ENCODE measurements at regions not wholly inside any gene's neighbourhood (a gene's known extent, or its start where the extent isn't known, plus 50 kb on each side); places are given as distances from the start of the nearest gene placed in this dataset.
A peak's percentile ranks its signal among the peaks of the same experiment; 100 is the strongest.

DNA sequence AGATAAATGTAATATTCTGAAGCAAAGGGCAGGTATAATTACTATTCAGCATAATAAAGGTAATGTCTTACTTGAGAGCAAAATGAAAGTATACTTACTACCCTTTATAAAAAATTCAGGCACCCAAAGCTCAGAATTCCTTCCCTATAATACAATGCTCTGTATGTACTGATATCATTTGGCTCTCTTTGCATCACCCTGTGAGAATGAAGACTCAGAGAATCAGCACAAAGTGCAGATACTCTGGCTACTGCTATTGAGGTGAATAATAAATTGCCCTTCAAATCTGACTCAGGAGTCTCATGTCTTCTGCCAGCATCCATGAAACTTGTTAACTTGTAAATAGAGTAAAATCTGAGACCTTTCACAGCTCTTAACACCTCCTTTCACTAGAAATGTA lies 108.5 kb upstream of the KCTD3 start:
- no peak for DNase-seq (ENCODE audit: low read depth)

DNA sequence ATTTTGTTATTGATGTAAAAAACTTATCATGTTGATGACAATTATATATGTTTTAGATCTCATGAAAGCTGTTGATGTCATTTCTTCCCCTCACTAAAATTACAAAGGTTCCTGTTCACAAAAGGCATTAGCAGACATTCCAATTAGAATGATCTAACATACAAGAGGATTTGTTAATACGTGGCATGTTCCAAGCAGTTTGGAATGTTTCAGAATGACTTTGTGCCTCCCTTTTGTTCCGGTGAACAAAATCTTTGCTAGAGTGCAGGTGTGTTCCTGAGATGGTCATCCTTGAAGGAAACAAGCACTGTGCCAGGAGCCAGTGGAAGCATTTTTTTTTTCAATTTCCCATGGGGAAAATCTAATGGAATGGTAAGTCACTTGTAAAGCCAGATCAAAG lies 108.0 kb upstream of the KCTD3 start:
- no peak for DNase-seq (ENCODE audit: low read depth)

DNA sequence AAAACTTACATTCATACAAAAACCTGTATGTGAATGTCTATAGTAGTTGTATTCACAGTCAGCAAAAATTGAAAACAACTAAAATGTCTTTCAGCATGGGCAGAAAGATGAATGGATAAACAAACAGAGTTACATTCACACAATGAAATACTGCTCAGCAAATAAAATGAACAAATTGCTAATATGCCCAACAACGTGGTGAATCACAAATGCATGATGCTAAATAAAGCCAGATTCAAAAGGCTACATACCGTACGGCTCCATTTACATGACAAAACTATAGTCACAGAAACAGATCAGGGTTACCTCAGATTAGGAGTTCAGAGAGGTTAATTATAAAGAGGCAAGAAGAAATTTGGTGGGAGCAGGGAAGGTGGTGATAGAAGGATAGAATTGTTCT lies 100.7 kb upstream of the KCTD3 start:
- DNase-seq (ENCODE audit: low read depth) = no peak

DNA sequence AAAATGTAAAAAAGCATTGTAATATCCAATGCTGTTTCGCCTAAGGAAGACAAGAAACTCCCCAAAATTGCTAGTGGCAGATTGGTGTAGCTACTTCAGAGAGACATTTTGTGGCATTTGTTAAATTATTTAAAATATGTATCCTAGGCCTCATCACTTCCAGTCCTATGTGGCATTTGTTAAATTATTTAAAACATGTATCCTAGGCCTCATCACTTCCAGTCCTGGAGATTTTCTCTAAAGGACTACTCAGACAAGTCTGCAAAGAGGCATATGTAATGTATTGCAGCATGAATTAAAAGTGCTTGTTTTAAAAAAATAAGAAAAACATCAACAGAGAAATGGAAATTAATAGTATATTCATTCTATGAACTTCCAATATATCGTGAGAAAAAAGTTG lies 95.6 kb upstream of the KCTD3 start:
- no peak for DNase-seq (ENCODE audit: low read depth)

DNA sequence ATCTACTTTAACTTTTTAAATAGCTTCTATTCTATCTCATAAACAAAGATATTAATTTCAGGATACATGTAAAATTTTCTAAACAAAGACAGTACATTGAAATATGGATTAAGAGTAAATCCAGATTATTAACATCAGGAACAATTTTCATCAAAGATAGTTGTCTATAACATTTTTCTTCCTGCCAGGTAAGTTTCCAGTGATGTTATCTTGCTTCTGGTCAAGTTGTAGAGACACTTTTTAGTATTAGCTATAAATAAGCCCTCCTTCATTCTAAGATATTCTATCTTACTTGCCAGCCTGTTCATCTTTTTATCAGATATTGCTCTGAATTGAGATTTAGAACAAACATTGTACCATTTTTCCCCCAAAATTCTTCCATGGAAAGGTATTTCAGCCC lies 94.4 kb upstream of the KCTD3 start:
- no peak for DNase-seq (ENCODE audit: low read depth)

DNA sequence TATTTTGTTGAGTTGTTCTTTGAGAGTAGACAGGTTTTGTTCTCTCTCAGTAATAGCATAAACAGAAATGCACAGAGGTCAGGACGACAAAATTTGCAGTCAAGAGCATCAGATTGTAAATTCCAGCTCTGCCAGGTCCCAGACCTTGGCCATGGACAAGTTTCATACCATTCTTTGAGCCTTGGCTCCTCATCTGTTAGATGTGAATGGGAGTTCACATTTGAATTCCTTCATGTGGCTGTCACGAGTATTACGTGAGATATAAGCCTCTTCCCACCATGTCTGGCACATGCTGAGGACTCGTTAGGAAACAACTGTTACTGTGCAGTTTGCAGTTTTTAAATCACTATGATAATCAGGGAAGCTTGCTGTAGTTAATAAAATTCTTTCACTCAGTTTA lies 93.2 kb upstream of the KCTD3 start:
- peak; percentile 83 for DNase-seq (ENCODE audit: low read depth)

DNA sequence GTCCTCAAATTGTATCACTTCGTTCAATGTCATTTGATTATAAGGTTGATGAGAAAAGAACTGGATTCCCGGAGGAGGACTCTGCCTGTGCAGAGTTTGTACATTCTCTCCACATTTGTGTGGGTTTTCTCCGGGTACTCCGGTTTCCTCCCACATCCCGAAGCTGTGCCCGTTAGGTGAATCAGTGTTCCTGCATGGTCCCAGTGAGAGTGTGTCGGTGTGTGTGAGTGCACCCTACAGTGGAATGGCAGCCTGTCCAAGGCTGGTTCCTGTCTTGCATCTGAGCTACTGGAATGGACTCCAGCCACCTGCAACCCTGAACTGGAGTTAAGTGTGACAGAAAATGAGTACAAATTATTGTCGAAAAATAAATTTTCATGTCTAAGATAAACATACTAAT lies 92.2 kb upstream of the KCTD3 start:
- DNase-seq (ENCODE audit: low read depth) = peak; percentile 74

DNA sequence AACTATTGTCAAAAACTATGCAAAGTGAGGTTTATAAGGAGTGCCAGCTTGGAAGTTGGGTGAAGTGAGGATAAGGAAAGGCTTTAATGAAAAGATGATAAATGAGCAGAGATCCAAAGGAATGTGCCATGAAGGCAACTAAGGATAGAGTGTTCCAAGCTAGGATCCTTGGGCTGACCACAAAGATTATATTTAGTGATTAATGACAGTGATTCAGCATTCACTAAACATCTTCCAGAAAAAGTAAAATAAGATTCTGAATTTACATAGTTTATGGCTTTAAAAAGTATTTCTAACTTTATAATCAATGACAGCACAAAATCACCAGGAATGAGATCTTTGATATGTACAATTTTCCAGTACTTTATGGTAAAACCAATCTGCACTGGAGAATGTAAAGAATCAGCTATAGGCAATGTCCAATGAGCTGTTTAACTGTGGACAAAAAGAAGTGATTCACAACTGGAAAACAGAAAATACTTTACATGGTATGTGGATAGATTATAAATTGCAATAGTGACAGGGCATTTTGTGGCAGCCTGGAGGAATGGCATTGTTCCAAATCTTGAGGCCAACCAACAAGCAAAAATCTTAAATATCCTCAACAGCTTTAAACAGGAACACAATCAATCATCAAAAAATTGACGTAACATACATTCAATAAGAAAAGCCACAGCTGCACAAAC lies 91.2 kb upstream of the KCTD3 start:
- DNase-seq (ENCODE audit: low read depth) = peak; percentile 90

DNA sequence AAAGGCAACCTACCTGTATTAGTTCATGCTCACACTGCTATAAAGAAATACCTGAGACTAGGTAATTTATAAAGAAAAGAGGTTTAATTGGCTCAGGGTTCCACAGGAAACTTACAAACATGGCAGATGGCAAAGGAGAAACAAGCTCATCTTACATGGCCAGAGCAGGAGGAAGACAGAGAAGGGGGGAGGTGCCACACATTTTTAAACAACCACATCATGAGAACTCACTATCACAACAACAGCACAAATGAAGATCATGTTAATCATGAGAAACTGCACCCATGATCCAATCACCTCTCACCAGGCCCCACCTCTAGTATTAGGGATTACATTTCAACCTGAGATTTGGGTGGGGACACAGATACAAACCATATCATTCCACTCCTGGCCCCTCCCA lies 90.6 kb upstream of the KCTD3 start:
- DNase-seq (ENCODE audit: low read depth) = peak; percentile 79

DNA sequence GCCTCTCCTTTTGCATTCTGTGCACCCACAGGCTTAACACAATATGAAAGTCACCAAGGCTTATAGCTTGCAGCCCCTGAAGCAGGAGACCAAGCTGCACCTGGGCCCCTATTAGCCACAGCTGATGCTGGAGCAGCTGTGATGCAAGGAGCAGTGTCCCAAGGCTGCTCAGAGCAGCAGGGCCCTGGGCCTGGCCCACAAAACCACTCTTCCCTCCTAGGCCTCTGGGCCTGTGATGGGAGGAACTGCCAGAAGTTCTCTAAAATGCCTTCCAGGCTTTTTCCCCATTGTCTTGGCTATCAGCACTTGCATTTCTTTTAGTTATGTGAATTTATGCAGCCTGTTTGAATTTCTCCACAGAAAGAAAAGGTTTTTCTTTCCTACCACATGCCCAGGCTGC lies 89.5 kb upstream of the KCTD3 start:
- DNase-seq (ENCODE audit: low read depth) = no peak

DNA sequence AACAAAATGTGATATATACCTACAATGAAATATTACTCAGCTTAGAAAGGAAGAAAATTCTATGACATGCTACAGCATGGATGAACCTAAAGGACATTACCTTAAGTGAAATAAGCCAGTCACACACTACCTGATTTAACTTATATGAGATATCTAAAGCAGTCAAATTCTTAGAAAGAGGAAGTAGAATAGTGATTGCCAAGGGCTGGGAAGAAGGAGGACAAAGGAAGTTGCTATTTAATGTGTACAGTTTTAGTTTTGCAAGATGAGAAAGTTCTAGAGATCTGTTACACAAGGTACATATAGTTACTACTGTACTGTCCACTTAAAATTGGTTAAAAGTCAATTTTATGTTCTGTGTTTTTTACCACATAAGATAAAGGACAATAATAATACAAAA lies 87.5 kb upstream of the KCTD3 start:
- no peak for DNase-seq (ENCODE audit: low read depth)

DNA sequence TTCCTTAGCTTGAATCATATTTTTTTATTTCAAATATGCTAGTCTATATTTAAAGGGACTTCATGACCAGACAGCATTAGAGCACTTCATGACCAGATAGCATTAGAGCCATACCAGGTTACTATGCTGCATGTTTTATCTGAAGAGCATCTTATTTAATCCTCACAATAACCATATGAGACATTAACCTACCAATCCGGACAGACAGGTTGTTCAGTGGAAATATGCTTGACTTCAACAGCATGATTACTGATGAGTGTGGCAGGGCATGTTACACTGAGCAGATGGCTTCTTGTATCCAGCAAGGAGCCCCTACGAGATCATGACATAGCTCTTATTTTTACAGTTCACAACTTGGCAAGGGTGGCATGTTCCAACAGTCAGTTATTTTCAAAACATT lies 85.0 kb upstream of the KCTD3 start:
- no peak for DNase-seq (ENCODE audit: low read depth)

DNA sequence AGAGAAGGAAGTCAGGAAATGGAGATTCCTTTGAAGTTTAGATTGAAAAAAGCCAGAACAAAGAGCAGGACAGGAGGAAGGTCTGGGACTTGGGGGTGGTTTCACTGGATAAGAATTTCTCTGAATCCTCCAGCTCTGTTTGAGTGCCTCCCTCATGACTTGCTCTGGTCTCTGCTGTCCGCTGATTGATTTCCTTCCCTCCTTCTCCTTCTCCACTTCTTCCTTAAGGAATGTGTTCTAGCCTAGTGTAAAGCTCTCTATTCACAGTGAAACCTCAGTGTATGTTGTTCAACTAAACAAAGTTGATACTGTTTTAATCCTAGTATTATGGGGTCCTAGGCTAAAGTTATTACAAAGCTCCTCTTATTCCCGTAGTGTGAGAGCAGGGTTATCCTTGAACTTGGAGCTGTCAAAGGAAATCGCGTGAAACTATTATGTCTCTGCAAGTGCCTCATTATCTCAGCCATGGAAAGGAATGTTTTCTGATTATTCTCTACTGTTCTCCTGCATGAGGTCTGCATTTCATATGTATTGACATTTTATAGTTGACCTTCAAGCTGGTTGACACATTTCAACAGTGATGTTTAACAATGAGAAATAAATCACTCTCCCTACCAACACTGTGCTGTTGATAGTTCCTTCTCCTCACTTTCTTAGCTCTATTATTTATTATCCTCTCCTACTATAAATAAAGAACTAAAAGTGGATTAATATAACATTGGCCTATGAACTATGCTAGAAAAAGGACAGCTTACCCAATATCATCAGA lies 82.7 kb upstream of the KCTD3 start:
- no peak for DNase-seq (ENCODE audit: low read depth)

DNA sequence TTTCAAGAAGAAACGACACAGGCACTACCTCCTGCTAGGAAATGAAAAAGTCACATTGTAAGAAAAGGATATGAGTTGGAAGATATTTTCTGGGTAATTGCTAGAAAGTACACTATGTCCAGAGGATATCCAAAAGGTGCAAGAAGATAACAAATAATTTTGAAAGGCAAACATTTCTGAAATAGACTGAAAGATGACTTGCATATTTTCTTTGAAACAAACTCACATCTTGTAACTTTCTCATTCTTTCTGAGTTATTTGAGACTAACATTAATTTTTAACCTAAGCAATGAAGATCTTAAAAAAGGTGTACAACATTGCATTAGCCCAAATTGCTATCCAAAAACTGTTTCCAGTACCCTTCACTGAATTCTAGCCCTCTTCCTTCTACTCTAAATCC lies 79.6 kb upstream of the KCTD3 start:
- DNase-seq (ENCODE audit: low read depth) = no peak

DNA sequence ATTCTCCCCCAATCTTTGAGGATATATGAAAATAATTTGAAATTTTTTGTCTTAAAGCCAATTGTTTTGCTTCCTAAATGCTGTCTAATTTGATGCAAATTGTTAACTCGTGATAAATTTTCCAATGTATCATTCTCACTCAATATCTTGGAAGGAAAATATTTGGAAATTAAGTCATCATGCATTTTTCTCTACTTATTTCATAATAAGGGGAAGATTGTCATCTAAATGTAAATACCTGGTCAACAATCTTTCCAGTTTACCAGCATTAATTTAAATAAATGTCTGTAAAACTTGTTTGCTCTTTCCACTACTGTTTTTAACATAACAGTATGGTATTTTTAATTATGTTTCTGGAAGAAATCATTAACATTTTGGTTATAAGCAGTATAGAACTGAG lies 78.3 kb upstream of the KCTD3 start:
- no peak for DNase-seq (ENCODE audit: low read depth)

DNA sequence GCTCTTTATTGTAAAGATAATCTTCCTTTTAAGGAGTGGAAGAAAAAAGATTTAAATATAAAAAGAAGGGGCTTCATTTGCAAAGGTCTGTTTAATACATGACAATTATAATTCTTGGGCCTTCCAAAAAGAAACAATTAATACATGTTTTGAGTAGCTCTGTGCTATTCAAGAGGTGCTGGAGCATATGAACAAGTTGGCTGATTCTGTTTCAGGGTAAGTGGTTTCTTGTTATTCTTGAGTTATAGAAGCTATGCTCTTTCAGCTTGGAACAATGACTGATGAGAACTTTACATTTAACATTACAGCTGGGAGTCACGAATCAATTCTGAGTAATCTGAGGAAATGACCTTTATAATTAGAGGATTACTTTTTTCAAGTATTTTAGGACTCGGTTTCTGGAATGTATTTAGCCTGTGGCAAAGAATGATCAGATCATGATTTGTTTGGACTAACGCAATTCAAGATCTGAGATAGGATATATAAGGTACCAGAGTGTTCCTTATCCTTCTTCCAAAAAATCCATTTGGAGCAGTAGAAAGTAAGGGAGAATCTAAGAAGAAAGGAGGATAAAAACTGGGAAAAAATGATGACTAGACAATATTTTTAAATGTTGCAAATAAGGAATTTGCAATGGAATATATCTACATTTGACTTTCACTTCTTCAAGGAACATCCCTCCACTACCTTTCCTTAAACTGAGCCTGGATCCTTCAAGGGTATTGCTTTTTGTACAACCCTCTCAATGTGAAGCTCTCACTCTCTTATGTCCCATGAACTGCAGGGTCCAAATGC lies 77.1 kb upstream of the KCTD3 start:
- no peak for DNase-seq (ENCODE audit: low read depth)

DNA sequence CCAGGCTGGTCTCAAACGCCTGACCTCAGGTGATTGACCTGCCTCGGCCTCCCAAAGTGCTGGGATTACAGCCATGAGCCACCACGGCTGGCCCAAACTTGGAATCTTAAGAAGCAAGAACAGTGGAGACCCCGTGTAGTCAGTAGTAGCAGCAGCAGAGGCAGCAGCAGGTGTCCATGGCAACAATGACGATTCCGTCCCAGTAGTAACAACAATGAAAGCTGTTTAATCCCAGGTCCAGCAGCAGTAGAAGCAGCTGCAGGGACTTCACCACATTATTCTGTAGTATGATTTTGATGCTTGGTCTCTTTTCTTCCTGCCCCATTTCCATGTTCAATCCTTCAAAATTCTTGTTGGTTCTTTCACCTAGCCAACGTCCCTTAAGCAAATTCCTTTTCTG lies 69.6 kb upstream of the KCTD3 start:
- DNase-seq (ENCODE audit: low read depth) = no peak

DNA sequence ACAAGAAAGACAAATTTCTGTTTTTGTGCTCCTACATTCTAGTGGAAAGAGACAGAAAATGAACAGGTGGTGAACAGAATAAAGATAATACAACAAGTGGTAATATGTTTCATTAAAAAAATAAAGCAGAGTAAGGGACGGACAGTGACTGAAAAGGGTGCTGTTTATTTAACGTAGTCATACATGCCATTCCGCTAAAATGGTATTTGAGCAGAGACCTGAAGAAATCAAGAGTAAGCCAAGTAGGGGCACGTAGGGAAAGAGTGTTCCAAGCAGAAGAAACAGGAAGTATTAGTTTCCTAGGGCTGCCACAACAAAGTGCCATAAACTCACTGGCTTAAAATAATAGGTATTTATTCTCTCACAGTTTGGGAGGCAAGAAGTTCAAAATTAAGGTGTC lies 65.6 kb upstream of the KCTD3 start:
- peak; percentile 81 for DNase-seq (ENCODE audit: low read depth)

DNA sequence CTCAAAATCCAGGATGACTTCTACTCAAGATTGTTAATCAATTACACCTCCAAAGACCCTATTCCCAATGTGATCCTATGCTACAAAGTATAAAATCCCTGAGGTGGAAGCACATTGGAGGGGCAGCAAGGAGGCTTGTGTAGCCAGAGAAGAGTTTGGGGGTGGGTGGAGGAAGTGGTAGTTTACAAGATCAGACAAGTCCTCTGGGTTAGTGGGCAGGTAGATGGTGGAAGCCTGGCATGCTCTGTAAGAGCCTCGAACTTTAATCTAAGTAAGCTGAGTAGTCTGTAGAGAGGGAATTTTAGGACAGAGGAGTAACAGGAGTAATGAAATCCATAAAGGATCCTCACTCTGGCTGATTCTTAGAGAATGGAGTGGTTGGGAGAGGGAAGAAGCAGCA lies 65.0 kb upstream of the KCTD3 start:
- DNase-seq (ENCODE audit: low read depth) = no peak

DNA sequence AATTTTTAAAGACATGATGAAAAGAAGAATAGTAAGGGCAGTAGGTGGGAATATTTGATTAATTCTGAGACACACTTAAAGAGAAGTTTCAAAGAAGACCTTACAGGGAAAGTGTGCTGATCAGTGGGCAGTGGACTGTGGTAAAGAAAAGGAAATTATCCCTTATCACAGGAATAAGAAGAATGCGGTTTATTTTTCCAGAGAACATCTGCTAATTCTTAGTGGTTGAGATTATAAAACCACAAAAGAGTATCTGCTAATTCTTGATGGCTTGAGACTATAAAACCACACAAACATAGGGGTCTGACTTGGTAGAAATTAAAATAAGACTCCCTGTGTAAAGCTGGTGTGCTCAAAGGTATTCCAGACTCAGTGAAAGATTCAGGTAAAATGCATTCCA lies 60.0 kb upstream of the KCTD3 start:
- peak; percentile 74 for DNase-seq (ENCODE audit: low read depth)

DNA sequence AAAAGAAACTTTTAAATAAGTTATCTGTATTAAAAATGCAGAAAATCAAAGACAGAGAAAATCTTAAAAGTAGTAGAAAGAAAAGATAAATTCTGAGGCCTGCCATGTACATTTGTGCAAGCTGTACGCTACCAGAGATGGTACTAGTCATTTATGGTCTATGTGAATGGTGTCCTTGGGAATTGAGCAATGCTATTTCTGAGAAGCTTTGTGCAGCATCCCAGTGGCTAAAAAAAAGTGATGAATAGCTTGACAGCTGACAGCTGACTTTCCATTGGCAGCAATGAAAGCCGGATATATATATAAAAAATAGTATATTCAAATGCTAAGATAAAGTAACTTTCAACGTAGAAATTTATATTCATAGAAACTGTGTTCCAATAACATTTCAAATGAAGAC lies 58.8 kb upstream of the KCTD3 start:
- peak; percentile 50 for DNase-seq (ENCODE audit: low read depth)

All from LHCN-M2 (cell line).